ENCODE measurements at regions not wholly inside any gene's neighbourhood (a gene's known extent, or its start where the extent isn't known, plus 50 kb on each side); places are given as distances from the start of the nearest gene placed in this dataset.

DNA sequence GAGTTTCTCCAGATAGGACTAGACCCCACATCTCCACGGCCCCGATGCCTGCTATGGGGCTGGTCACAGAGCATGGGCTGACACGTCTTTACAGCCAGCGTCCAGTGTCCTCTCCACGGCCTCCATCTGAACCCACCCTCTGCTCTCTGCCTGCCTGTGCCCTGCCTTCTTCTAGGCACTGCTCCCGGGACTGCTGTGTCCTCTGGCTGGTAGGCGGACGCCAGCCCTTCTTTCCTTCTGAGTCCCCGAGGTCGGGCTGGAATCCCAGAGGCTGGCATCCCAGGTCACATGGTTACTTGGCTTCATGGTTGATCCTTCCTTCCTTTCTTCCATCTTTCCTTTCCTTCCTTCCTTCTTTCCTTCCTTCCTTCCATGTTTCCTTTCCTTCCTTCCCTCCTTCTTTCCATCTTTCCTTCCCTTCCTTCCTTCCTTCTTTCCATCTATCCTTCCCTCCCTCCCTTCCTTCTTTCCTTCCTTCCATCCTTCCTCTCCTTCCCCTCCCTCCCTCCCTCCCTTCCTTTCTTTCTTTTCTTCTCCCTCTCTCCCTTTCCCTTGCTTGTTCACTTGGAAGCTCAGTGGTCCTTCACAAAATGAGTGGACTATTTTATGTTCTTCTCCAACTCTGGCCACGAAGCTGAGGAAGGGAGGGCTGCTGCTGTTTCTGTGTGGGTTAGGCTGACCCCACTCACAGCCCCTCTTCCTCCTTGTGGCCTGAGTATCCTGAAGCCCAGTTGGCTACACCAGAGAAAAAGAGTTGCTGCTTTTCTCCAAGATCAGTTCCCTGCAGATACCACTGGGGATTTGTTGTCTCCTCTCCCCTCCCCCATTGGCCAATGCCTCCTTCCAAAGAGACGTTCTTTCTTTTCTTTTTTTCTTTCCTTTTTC, 66.8 kb upstream of the NEURL1B start:
- DNase-seq (ENCODE audit: low read depth), result no peak
- TF ChIP-seq CTCF (conservative IDR thresholded peaks at IDR 0.05; ENCODE audit: low read depth, low read length), result no peak
- H3K4me3 ChIP-seq (ENCODE audit: low read length), result no peak overlapping the region

DNA sequence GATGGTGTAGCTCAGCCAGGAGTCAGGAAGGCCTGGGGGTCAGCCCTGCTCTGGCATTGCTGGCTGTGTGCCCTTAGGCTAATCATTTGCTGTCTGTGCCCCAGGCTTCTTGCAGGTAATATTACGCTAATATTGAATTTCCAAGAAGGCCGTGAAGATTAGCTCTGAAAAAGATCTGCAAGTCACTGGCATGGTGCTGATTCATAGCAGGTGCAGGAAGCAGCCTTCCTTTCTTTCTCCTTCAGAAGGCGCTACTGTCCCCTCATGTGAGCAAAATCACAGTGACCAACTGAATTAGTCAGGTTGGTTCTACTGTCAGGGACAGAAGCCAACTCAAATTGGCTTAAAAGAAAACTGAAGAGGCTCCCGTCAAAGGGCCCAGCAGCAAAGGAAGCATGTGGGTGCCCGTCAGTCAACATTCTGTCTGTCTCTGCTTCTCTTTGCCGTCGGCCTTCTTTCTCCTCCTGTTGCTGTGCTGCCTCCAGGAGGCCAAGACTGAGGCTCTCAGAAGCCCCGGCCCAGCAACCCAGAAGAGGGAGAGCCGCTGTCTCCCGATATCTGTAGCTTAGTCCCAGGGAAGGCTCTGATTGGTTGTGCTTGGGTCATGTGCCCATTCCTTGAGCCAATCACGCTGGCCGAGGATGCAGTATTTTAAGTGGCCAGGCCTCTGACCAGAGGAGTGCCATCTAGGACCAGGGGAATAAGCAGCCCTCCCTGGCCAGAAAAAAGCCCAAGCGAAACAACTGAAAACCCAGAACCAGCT, 67.8 kb upstream of the NEURL1B start:
- DNase-seq (ENCODE audit: low read depth), result no peak
- H3K4me3 ChIP-seq (ENCODE audit: low read length), result no peak overlapping the region
- TF ChIP-seq CTCF (conservative IDR thresholded peaks at IDR 0.05; ENCODE audit: low read depth, low read length), result no peak

- no peak overlapping the region for H3K4me3 ChIP-seq (ENCODE audit: low read length)
- no peak for TF ChIP-seq CTCF (conservative IDR thresholded peaks at IDR 0.05; ENCODE audit: low read depth, low read length)
- no peak for DNase-seq (ENCODE audit: low read depth)
These were observed 68.6 kb upstream of the NEURL1B start for GRCh38 chr5:172572440-172572839.

- DNase-seq (ENCODE audit: low read depth), result no peak
- no peak overlapping the region for H3K4me3 ChIP-seq (ENCODE audit: low read length)
- TF ChIP-seq CTCF (conservative IDR thresholded peaks at IDR 0.05; ENCODE audit: low read depth, low read length), result no peak
These were observed 69.2 kb upstream of the NEURL1B start for GRCh38 chr5:172571892-172572291.

- no peak for DNase-seq (ENCODE audit: low read depth)
- no peak overlapping the region for H3K4me3 ChIP-seq (ENCODE audit: low read length)
These were observed 69.7 kb upstream of the NEURL1B start for GRCh38 chr5:172571413-172571812.

GRCh38 chr5:172570594-172571334, 70.3 kb upstream of the NEURL1B start:
- no peak overlapping the region for H3K4me3 ChIP-seq (ENCODE audit: low read length)
- DNase-seq (ENCODE audit: low read depth), result no peak
- TF ChIP-seq CTCF (conservative IDR thresholded peaks at IDR 0.05; ENCODE audit: low read depth, low read length), result no peak

More at GRCh38 chr5:172571413-172571812, 69.7 kb upstream of the NEURL1B start:
- TF ChIP-seq CTCF (conservative IDR thresholded peaks at IDR 0.05; ENCODE audit: low read depth, low read length), result no peak
